GM23248 (cell line): ENCODE measurements at regions not wholly inside any gene's neighbourhood (a gene's known extent, or its start where the extent isn't known, plus 50 kb on each side); places are given as distances from the start of the nearest gene placed in this dataset.

Experiments
- DNase-seq: peaks from one replicate; pipeline ENCODE4 v3.0.0-alpha.2; 2015
- H2AFZ ChIP-seq: fragments of 200-600 bp; sonication (generic); 2 replicates; pipeline ENCODE4 v1.6.1; 2016; ENCODE audit warnings: antibody characterized with exemption
- H3F3A ChIP-seq: fragments of 200-600 bp; sonication (generic); 2 replicates; pipeline ENCODE4 v1.6.1; 2016; ENCODE audit warnings: mild to moderate bottlenecking, antibody characterized with exemption, mixed run types; ENCODE audit not compliant: insufficient read depth
- H3K27ac ChIP-seq: fragments of 200-600 bp; sonication (generic); 2 replicates; pipeline ENCODE4 v1.5.1; 2016; ENCODE audit warnings: mild to moderate bottlenecking
- H3K27me3 ChIP-seq: fragments of 200-600 bp; sonication (generic); replicated peaks from 2 replicates; pipeline ENCODE4 v1.6.1; 2016; ENCODE audit warnings: mild to moderate bottlenecking; ENCODE audit not compliant: insufficient read depth
- H3K36me3 ChIP-seq: fragments of 200-600 bp; sonication (generic); 2 replicates; pipeline ENCODE4 v1.6.1; 2016; ENCODE audit warnings: low read depth, mild to moderate bottlenecking
- H3K4me1 ChIP-seq: fragments of 200-600 bp; sonication (generic); 2 replicates; pipeline ENCODE4 v1.6.1; 2016; ENCODE audit warnings: mild to moderate bottlenecking; ENCODE audit not compliant: insufficient read depth
- H3K4me2 ChIP-seq: fragments of 200-600 bp; sonication (generic); one replicate; pipeline ENCODE4 v1.6.1; 2016; ENCODE audit warnings: mild to moderate bottlenecking; ENCODE audit not compliant: unreplicated experiment
- H3K4me3 ChIP-seq: fragments of 200-600 bp; sonication (generic); 2 replicates; pipeline ENCODE4 v1.5.1; 2016; ENCODE audit warnings: mild to moderate bottlenecking
- H3K79me2 ChIP-seq: fragments of 200-600 bp; sonication (generic); 2 replicates; pipeline ENCODE4 v1.6.1; 2016; ENCODE audit warnings: mild to moderate bottlenecking; ENCODE audit not compliant: insufficient read depth
- H3K9ac ChIP-seq: fragments of 200-600 bp; sonication (generic); 2 replicates; pipeline ENCODE4 v1.6.1; 2016; ENCODE audit warnings: mild to moderate bottlenecking
- H3K9me2 ChIP-seq: fragments of 200-600 bp; sonication (generic); 2 replicates; pipeline ENCODE4 v1.6.1; 2016; ENCODE audit warnings: mixed run types, mild to moderate bottlenecking, moderate library complexity; ENCODE audit not compliant: insufficient read depth
- H3K9me3 ChIP-seq: fragments of 200-600 bp; sonication (generic); one replicate; pipeline ENCODE4 v1.6.1; 2017; ENCODE audit warnings: low read depth
- H4K20me1 ChIP-seq: fragments of 200-600 bp; sonication (generic); 2 replicates; pipeline ENCODE4 v1.6.0; 2016; ENCODE audit not compliant: insufficient read depth
- EZH2 ChIP-seq: fragments of 200-600 bp; sonication (generic); IDR thresholded peaks from 2 replicates; pipeline ENCODE4 v1.6.1; 2018; ENCODE audit warnings: antibody characterized with exemption, mild to moderate bottlenecking; ENCODE audit not compliant: insufficient read depth, poor library complexity, severe bottlenecking
- EZH2phosphoT487 ChIP-seq: fragments of 200-600 bp; sonication (generic); IDR thresholded peaks from 2 replicates; pipeline ENCODE4 v1.6.1; 2018; ENCODE audit warnings: antibody characterized with exemption, moderate library complexity, mild to moderate bottlenecking, low read depth; ENCODE audit not compliant: insufficient read depth
- WGBS, 2 experiments: methylation state at CpG; one replicate each; pipeline ENCODE4 v1.1.6; 2015 to 2017; ENCODE audit warnings: low lambda C conversion rate in 2 of 2, low coverage in 1 of 2; ENCODE audit errors: missing lambda C conversion rate in 2 of 2; 5-methylcytosine and 5-hydroxymethylcytosine counted together
- in situ Hi-C: fragments of 300-500 bp; cut with MboI; formaldehyde crosslinking; loops from 2 replicates; pipeline ENCODE4 v1.15.0; 2020

GRCh38 chr3:34238407-34238806, 440.0 kb downstream of the PDCD6IP start:
- Histone ChIP-seq H3K4me3 (no peak overlapping the region), H3K4me1 (no peaks in the 10 kb centered on the region), H3K9ac (no peak overlapping the region), H3K9me3 (no peaks in the 10 kb centered on the region), H3K27me3 (no peaks in the 10 kb centered on the region), H2AFZ (no peak overlapping the region), H3K27ac (no peak overlapping the region), H4K20me1 (no peaks in the 10 kb centered on the region), H3K79me2 (no peaks in the 10 kb centered on the region), H3K36me3 (no peaks in the 10 kb centered on the region), H3K9me2 (no peaks in the 10 kb centered on the region), H3F3A (no peaks in the 10 kb centered on the region), H3K4me2 (no peak overlapping the region)
- TF ChIP-seq EZH2phosphoT487, result no peak
- no peak for TF ChIP-seq EZH2
- WGBS, 2 experiments, result 10 to 17% methylated on average over 1 of the region's 1 CpG
- no peak for DNase-seq
- in situ Hi-C loops, result no loop called here

- no peaks in the 10 kb centered on the region for H3K9me2 ChIP-seq
- in situ Hi-C loops, result no loop called here
- no peak overlapping the region for H2AFZ ChIP-seq
- H3K27me3 ChIP-seq, result no peaks in the 10 kb centered on the region
- no peak for TF ChIP-seq EZH2phosphoT487
- no peak for TF ChIP-seq EZH2
- H4K20me1 ChIP-seq, result no peaks in the 10 kb centered on the region
- no peaks in the 10 kb centered on the region for H3F3A ChIP-seq
- no peak overlapping the region for H3K27ac ChIP-seq
- no peaks in the 10 kb centered on the region for H3K9me3 ChIP-seq
- no peak overlapping the region for H3K4me3 ChIP-seq
- H3K36me3 ChIP-seq, result no peaks in the 10 kb centered on the region
- WGBS, 2 experiments, result 14% methylated on average over 4 of the region's 4 CpGs
- DNase-seq, result no peak
- H3K9ac ChIP-seq, result no peak overlapping the region
- H3K79me2 ChIP-seq, result no peaks in the 10 kb centered on the region
- H3K4me1 ChIP-seq, result no peaks in the 10 kb centered on the region
- no peak overlapping the region for H3K4me2 ChIP-seq
These were observed 440.9 kb downstream of the PDCD6IP start for GRCh38 chr3:34239287-34239686.

- Histone ChIP-seq H3K9me2 (no peaks in the 10 kb centered on the region), H3K4me1 (no peaks in the 10 kb centered on the region), H3K4me3 (no peak overlapping the region), H3K27ac (no peak overlapping the region), H2AFZ (no peak overlapping the region), H3F3A (no peaks in the 10 kb centered on the region), H3K9me3 (no peaks in the 10 kb centered on the region), H4K20me1 (no peaks in the 10 kb centered on the region), H3K27me3 (no peaks in the 10 kb centered on the region), H3K79me2 (no peaks in the 10 kb centered on the region), H3K9ac (no peak overlapping the region), H3K36me3 (no peaks in the 10 kb centered on the region), H3K4me2 (no peak overlapping the region)
- TF ChIP-seq EZH2phosphoT487, result no peak
- no peak for TF ChIP-seq EZH2
- DNase-seq, result no peak
- in situ Hi-C loops, result no loop called here
These were observed 441.4 kb downstream of the PDCD6IP start for GRCh38 chr3:34239875-34240274.

GRCh38 chr3:34247401-34247800, 449.0 kb downstream of the PDCD6IP start:
- Histone ChIP-seq H3K4me3 (no peak overlapping the region), H3K4me2 (no peak overlapping the region), H4K20me1 (no peaks in the 10 kb centered on the region), H3K9me3 (no peaks in the 10 kb centered on the region), H3F3A (no peaks in the 10 kb centered on the region), H3K27ac (no peak overlapping the region), H3K4me1 (no peaks in the 10 kb centered on the region), H3K79me2 (no peaks in the 10 kb centered on the region), H3K9ac (no peak overlapping the region), H3K36me3 (no peaks in the 10 kb centered on the region), H3K9me2 (no peaks in the 10 kb centered on the region), H2AFZ (no peak overlapping the region), H3K27me3 (no peaks in the 10 kb centered on the region)
- 9 to 10% methylated on average over 1 of the region's 1 CpG for WGBS, 2 experiments
- TF ChIP-seq EZH2 (no peak), EZH2phosphoT487 (no peak)
- DNase-seq, result no peak
- in situ Hi-C loops, result no loop called here

- Histone ChIP-seq H3K9me2 (no peaks in the 10 kb centered on the region), H3K9ac (no peak overlapping the region), H3K9me3 (no peaks in the 10 kb centered on the region), H3K4me3 (no peak overlapping the region), H3K27me3 (no peaks in the 10 kb centered on the region), H4K20me1 (no peaks in the 10 kb centered on the region), H3K4me1 (no peaks in the 10 kb centered on the region), H3F3A (no peaks in the 10 kb centered on the region), H3K36me3 (no peaks in the 10 kb centered on the region), H3K4me2 (no peak overlapping the region), H3K27ac (no peak overlapping the region), H3K79me2 (no peaks in the 10 kb centered on the region), H2AFZ (no peak overlapping the region)
- in situ Hi-C loops, result no loop called here
- 50 to 56% methylated on average over 2 of the region's 2 CpGs for WGBS, 2 experiments
- TF ChIP-seq EZH2 (no peak), EZH2phosphoT487 (no peak)
- DNase-seq, result no peak
These were observed 449.9 kb downstream of the PDCD6IP start for GRCh38 chr3:34248352-34248751.
